IMR-90 (cell line): ENCODE measurements at regions not wholly inside any gene's neighbourhood (a gene's known extent, or its start where the extent isn't known, plus 50 kb on each side); places are given as distances from the start of the nearest gene placed in this dataset.

Experiments used
- CEBPB ChIP-seq: IDR thresholded peaks from 2 replicates; pipeline ENCODE4 v1.6.1; 2012; ENCODE audit warnings: low read depth, low read length, improper control_type of control experiment
- FOS ChIP-seq: fragments of 150-350 bp; IDR thresholded peaks from 2 replicates; pipeline ENCODE4 v1.6.1; 2016; ENCODE audit warnings: low read depth, low read length
- MAFK ChIP-seq: IDR thresholded peaks from 2 replicates; pipeline ENCODE4 v1.6.1; 2012; ENCODE audit warnings: low read depth, low read length, improper control_type of control experiment
- MAZ ChIP-seq: IDR thresholded peaks from 2 replicates; pipeline ENCODE4 v1.6.1; 2012; ENCODE audit warnings: low read depth, mild to moderate bottlenecking, low read length, improper control_type of control experiment, moderate library complexity, borderline replicate concordance
- MXI1 ChIP-seq: IDR thresholded peaks from 2 replicates; pipeline ENCODE4 v1.6.1; 2012; ENCODE audit warnings: low read depth, mild to moderate bottlenecking, low read length, moderate library complexity, borderline replicate concordance
- POLR2A ChIP-seq: IDR thresholded peaks from 2 replicates; pipeline ENCODE4 v1.6.1; 2012; ENCODE audit warnings: mild to moderate bottlenecking, low read depth, low read length
- RAD21 ChIP-seq: IDR thresholded peaks from 2 replicates; pipeline ENCODE4 v1.6.1; 2012; ENCODE audit warnings: low read length, improper control_type of control experiment
- RCOR1 ChIP-seq: IDR thresholded peaks from 2 replicates; pipeline ENCODE4 v1.6.1; 2012; ENCODE audit warnings: mild to moderate bottlenecking, low read length, improper control_type of control experiment; ENCODE audit not compliant: insufficient replicate concordance
- RFX5 ChIP-seq: IDR thresholded peaks from 2 replicates; pipeline ENCODE4 v1.8.0; 2012; ENCODE audit warnings: low read depth, mild to moderate bottlenecking, low read length, moderate library complexity
- SMC3 ChIP-seq: fragments of 150-350 bp; IDR thresholded peaks from 2 replicates; pipeline ENCODE4 v1.6.1; 2016; ENCODE audit warnings: low read depth, mild to moderate bottlenecking, antibody characterized with exemption, low read length, moderate library complexity
- TF ChIP-seq, protein P1 (sequence below): conservative IDR thresholded peaks from 2 replicates; pipeline ENCODE4 v1.5.1; 2012; ENCODE audit warnings: mild to moderate bottlenecking, low read depth, low read length, improper control_type of control experiment
- TF ChIP-seq, protein P2 (sequence below): fragments of 150-350 bp; IDR thresholded peaks from 2 replicates; pipeline ENCODE4 v1.6.1; 2017; ENCODE audit warnings: mild to moderate bottlenecking, antibody characterized with exemption, low read length, low read depth
- TF ChIP-seq, protein P3 (sequence below): fragments of 150-350 bp; IDR thresholded peaks from 2 replicates; pipeline ENCODE4 v1.6.1; 2016; ENCODE audit warnings: low read depth, mild to moderate bottlenecking, low read length, moderate library complexity, borderline replicate concordance

DNA sequence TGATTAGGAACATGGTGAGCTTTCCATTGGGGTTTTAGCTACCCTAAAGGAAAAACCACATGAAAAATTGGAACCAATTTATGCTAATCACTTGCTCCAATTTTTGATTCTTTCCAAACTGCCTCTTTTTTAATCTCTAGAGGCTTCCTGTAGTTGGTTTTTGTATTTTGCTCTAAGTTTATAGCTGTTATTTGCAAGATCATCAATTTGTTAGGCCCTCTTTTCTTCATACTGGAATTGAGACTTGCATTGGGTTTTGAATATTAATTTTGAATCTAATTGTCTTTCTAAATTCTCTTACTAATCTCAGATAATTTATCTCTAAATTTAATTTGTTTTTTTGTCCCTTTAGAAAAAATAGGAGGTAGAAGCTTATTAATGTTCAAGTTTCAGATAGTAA, 713.3 kb downstream of the REEP3 start:
- TF ChIP-seq, protein P1, sequence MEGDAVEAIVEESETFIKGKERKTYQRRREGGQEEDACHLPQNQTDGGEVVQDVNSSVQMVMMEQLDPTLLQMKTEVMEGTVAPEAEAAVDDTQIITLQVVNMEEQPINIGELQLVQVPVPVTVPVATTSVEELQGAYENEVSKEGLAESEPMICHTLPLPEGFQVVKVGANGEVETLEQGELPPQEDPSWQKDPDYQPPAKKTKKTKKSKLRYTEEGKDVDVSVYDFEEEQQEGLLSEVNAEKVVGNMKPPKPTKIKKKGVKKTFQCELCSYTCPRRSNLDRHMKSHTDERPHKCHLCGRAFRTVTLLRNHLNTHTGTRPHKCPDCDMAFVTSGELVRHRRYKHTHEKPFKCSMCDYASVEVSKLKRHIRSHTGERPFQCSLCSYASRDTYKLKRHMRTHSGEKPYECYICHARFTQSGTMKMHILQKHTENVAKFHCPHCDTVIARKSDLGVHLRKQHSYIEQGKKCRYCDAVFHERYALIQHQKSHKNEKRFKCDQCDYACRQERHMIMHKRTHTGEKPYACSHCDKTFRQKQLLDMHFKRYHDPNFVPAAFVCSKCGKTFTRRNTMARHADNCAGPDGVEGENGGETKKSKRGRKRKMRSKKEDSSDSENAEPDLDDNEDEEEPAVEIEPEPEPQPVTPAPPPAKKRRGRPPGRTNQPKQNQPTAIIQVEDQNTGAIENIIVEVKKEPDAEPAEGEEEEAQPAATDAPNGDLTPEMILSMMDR, result no peak
- TF ChIP-seq MXI1 (no peak), POLR2A (no peak), RAD21 (no peak), RFX5 (no peak), CEBPB (no peak), MAFK (peak; percentile 83), SMC3 (no peak), FOS (no peak), RCOR1 (no peak), MAZ (no peak)
- TF ChIP-seq, protein P2, sequence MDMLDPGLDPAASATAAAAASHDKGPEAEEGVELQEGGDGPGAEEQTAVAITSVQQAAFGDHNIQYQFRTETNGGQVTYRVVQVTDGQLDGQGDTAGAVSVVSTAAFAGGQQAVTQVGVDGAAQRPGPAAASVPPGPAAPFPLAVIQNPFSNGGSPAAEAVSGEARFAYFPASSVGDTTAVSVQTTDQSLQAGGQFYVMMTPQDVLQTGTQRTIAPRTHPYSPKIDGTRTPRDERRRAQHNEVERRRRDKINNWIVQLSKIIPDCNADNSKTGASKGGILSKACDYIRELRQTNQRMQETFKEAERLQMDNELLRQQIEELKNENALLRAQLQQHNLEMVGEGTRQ, result no peak
- TF ChIP-seq, protein P3, sequence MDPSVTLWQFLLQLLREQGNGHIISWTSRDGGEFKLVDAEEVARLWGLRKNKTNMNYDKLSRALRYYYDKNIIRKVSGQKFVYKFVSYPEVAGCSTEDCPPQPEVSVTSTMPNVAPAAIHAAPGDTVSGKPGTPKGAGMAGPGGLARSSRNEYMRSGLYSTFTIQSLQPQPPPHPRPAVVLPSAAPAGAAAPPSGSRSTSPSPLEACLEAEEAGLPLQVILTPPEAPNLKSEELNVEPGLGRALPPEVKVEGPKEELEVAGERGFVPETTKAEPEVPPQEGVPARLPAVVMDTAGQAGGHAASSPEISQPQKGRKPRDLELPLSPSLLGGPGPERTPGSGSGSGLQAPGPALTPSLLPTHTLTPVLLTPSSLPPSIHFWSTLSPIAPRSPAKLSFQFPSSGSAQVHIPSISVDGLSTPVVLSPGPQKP, result no peak
